NT2/D1 (cell line): ENCODE measurements at regions not wholly inside any gene's neighbourhood (a gene's known extent, or its start where the extent isn't known, plus 50 kb on each side); places are given as distances from the start of the nearest gene placed in this dataset.

Experiments
- DNase-seq: peaks from one replicate; pipeline ENCODE4 v3.0.0-alpha.2; 2011; ENCODE audit warnings: low read depth, low spot score
- H3K27me3 ChIP-seq: 2 replicates; pipeline ENCODE4 v1.6.0; 2011; ENCODE audit warnings: mild to moderate bottlenecking; ENCODE audit not compliant: insufficient read length, insufficient read depth
- H3K36me3 ChIP-seq: 2 replicates; pipeline ENCODE4 v1.6.1; 2011; ENCODE audit warnings: mild to moderate bottlenecking, low read length, mixed read lengths; ENCODE audit not compliant: insufficient read depth, insufficient read length
- H3K4me1 ChIP-seq: 2 replicates; pipeline ENCODE4 v1.5.1; 2011; ENCODE audit not compliant: insufficient read depth, insufficient read length
- H3K4me3 ChIP-seq: 2 replicates; pipeline ENCODE4 v1.5.1; 2011; ENCODE audit warnings: low read depth; ENCODE audit not compliant: insufficient read length
- H3K9ac ChIP-seq: 2 replicates; pipeline ENCODE4 v1.6.0; 2011; ENCODE audit warnings: low read depth; ENCODE audit not compliant: insufficient read length
- H3K9me3 ChIP-seq: 2 replicates; pipeline ENCODE4 v1.5.1; 2011; ENCODE audit warnings: mild to moderate bottlenecking, low read length; ENCODE audit not compliant: insufficient read depth
- SUZ12 ChIP-seq: IDR thresholded peaks from 2 replicates; pipeline ENCODE4 v1.6.1; 2011; ENCODE audit not compliant: insufficient read length, insufficient read depth; ENCODE audit errors: extremely low read depth
- YY1 ChIP-seq: IDR thresholded peaks from 2 replicates; pipeline ENCODE4 v1.6.1; 2011; ENCODE audit not compliant: insufficient read length, insufficient read depth
- ZNF274 ChIP-seq: IDR thresholded peaks from 2 replicates; pipeline ENCODE4 v1.6.1; 2011; ENCODE audit warnings: mild to moderate bottlenecking, low read depth, low read length

DNA sequence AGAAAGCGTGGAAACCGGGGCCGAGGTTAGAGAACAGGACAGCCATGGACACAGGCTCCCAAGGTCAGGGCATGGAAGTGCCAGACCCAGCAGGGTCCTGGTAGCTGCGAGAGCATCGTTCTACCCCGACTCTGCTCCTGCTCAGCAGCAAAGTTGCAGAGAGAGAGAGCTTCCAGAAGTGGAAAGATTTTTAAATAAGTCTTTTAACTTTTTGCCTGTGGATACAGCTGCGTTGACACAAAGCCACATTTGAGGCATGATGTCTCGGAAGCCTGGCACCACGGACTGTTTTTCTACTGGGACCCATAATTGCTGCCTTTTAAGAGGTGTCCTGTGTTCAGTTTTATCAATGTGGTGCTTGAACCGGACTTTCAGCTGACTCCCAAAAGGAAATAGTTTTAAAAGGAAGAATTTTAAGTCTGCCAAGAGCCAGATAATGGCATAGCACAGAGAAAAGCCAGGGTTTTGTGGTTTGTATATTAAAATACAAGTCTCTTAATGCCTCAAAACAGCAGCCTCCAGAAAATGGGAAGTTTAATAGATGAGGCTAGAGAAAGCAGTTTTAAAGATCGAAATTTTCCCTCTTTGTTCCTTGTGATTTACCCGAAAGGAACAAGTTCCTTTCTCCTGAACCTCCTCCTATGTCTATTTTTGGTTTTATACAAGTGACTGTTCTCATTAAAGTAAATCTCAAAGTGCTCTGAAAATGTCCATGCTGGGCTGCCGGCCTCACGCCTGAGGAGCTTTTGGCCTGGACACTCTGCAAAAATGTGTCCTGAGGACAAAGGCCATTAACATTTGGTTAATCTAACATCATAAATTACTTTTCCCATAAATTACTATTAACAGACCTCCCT lies 91.5 kb downstream of the RIN2 start:
- Histone ChIP-seq H3K9ac (no peak overlapping the region), H3K4me3 (no peak overlapping the region)

DNA sequence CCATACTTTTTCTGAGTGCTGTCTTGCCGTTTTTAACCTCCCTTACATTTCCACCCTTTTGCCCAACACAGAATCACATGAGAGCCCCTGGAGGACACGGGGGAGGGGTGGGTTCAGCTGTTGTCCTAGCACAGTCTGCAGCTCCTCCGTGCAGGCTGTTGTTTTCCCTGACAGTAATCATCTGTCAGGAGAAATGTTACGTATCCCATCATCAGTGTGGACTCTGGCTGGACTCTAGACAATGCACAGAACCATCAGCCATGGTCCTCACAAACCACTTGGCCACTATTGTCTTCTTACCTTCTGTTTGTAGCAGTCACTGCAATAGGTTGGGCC lies 92.1 kb downstream of the RIN2 start:
- Histone ChIP-seq H3K9ac (peak overlapping the region; percentile 61), H3K9me3 (no peaks in the 10 kb centered on the region), H3K4me1 (peaks cover 4% of the 10 kb centered on the region), H3K4me3 (no peak overlapping the region), H3K27me3 (no peaks in the 10 kb centered on the region), H3K36me3 (no peaks in the 10 kb centered on the region)
- TF ChIP-seq SUZ12 (no peak), ZNF274 (no peak), YY1 (no peak)
- no peak for DNase-seq

More for the DNA sequence above, 91.5 kb downstream of the RIN2 start:
- no peak for DNase-seq
- Histone ChIP-seq H3K9me3 (no peaks in the 10 kb centered on the region), H3K36me3 (no peaks in the 10 kb centered on the region), H3K4me1 (peaks cover 4% of the 10 kb centered on the region), H3K27me3 (no peaks in the 10 kb centered on the region)
- TF ChIP-seq ZNF274 = no peak
- TF ChIP-seq YY1 = no peak
- no peak for TF ChIP-seq SUZ12

DNA sequence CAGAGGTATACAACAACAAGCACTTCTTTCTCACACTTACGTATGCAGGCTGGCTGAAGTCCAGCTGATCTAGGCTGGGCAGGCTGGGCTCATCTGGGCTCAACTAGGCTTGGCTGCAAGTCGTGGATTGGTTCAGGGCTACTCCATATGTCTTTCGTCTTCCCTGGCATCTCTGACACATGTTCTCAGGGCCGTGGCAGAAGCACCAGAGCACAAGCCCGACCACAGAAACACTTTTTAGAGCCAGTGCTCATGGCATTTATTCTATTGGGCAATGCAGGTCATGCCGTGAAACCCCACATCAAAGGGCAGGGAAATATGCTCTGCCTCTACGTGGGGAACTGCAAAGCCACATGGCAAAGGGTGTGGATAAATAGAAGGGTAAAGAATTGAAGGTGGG lies 93.8 kb downstream of the RIN2 start:
- Histone ChIP-seq H3K36me3 (no peaks in the 10 kb centered on the region), H3K9ac (no peak overlapping the region), H3K4me1 (peaks cover 4% of the 10 kb centered on the region), H3K9me3 (no peaks in the 10 kb centered on the region), H3K4me3 (no peak overlapping the region), H3K27me3 (no peaks in the 10 kb centered on the region)
- TF ChIP-seq YY1 (no peak), SUZ12 (no peak), ZNF274 (no peak)
- DNase-seq = no peak

- Histone ChIP-seq H3K9ac (no peak overlapping the region), H3K4me3 (no peak overlapping the region), H3K4me1 (no peaks in the 10 kb centered on the region), H3K36me3 (no peaks in the 10 kb centered on the region), H3K27me3 (no peaks in the 10 kb centered on the region), H3K9me3 (no peaks in the 10 kb centered on the region)
- no peak for DNase-seq
- TF ChIP-seq ZNF274 = no peak
- no peak for TF ChIP-seq SUZ12
These were observed 97.4 kb downstream of the RIN2 start for GRCh38 chr20:19855416-19855815.

DNA sequence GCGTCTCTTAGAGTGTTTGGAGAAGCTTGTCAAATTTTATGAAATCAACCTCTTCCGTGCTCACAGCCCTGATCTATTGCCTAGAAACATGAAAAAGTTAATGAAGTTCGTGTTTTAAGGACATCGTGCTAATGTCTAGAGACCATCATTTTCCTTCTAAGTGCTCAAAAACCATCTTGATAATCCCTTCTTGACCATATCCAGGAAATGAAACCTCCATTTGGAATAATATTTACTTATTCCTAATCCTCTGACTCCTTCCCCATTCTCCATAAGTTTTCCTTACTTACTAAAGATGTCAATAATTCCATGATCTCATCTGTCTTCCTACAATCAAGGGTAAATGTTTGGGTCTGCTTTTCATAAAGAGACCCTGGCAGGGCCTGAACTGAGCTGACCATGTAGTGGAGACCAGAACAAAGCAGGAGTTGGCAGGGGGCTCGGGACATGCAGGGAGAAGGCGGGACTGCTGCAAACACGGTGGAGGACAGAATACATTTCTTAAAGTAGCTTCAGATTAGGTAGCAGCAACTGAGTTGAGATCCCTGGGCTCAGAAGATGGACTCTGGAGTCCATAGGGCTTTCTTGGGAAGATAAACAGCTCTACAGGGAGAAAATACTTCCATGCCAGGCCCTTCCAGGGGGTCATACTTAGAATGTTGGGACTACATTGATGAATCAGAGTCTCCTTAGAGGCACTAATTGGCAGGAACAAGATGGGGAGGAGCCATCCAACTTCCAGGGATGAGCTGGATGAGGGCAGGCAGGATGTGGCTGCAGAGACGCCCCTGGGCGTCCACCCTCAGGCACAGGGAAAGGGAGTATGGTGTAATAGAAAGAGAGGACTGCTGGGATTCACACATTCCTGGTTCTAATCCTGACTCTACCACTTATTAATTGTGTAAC lies 100.7 kb downstream of the RIN2 start:
- Histone ChIP-seq H3K36me3 (no peaks in the 10 kb centered on the region), H3K9ac (no peak overlapping the region), H3K9me3 (no peaks in the 10 kb centered on the region), H3K27me3 (no peaks in the 10 kb centered on the region), H3K4me3 (no peak overlapping the region), H3K4me1 (no peaks in the 10 kb centered on the region)
- no peak for TF ChIP-seq ZNF274
- no peak for TF ChIP-seq YY1
- TF ChIP-seq SUZ12 = no peak
- DNase-seq = no peak

- no peak overlapping the region for H3K4me3 ChIP-seq
- H3K4me1 ChIP-seq = no peaks in the 10 kb centered on the region
- H3K27me3 ChIP-seq = no peaks in the 10 kb centered on the region
- no peaks in the 10 kb centered on the region for H3K9me3 ChIP-seq
- H3K36me3 ChIP-seq = no peaks in the 10 kb centered on the region
- TF ChIP-seq ZNF274 (no peak), YY1 (no peak), SUZ12 (no peak)
- no peak for DNase-seq
- no peak overlapping the region for H3K9ac ChIP-seq
These were observed 101.4 kb downstream of the RIN2 start for GRCh38 chr20:19859444-19859843.

DNA sequence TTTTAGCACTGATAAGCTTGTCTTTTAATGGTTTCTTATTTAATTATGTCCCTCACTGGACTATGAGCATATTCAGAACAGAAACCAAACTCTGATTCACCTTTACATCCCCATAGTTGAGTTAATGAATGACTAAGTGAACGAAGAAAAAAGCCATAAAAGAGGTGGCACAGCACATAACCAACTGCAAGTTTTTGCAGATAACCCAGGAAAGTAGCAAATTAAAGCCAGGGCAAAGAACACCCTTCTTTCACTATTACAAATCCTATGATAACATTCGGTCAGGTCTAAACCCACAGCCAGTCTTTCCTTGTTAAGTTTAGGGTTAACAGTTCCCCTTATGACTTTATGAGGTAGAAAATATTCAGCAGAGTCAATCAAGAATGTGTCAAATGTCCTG lies 102.7 kb downstream of the RIN2 start:
- TF ChIP-seq YY1 (no peak), SUZ12 (no peak), ZNF274 (no peak)
- Histone ChIP-seq H3K36me3 (no peaks in the 10 kb centered on the region), H3K4me1 (no peaks in the 10 kb centered on the region), H3K9me3 (no peaks in the 10 kb centered on the region), H3K27me3 (no peaks in the 10 kb centered on the region), H3K9ac (no peak overlapping the region), H3K4me3 (no peak overlapping the region)
- no peak for DNase-seq
